Activated gamma-delta T cell treated with Interleukin-2 at 50 U/mL for 16 hours (primary cell): ENCODE measurements at regions not wholly inside any gene's neighbourhood (a gene's known extent, or its start where the extent isn't known, plus 50 kb on each side); places are given as distances from the start of the nearest gene placed in this dataset.

Source experiments
- DNase-seq: peaks from one replicate; pipeline ENCODE4 v3.0.0-alpha.2; 2020

- no peak for DNase-seq
Observed at GRCh38 chr1:9179463-9180110, 50.7 kb upstream of the GPR157 start.

DNA sequence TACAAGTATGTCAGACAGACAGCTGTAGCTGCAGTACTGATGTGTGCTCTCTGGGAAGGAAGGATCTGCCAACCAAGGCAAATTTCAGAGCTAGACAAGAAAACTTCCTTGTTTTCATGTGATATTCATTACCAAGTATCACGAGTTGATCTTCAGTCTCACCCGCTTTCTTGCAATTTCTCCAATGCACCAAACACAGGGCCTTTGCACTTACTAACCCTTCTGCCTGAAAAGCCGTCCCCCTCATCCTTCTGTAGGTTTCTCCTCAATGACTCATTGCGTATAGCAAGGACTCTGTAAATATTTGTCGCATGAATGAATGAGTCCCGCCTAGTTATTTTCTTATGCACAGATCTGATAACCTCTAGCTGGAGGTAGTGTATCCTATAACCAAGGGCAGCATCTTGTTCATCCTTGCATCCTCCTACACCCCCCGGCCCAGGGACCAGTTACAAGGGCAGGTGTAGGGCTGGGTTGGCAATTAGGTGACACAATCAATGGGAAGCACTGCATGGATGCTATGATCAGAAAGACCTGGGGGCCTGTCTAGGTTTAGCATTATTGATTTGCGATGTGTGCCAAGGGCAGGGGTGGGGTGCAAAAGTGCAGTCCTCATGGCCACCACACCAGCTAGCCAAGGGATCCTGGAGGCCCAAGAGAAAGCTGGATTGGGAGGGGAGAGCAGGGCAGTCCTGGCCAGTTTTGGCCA is 51.4 kb upstream of the GPR157 start:
- DNase-seq = no peak

DNA sequence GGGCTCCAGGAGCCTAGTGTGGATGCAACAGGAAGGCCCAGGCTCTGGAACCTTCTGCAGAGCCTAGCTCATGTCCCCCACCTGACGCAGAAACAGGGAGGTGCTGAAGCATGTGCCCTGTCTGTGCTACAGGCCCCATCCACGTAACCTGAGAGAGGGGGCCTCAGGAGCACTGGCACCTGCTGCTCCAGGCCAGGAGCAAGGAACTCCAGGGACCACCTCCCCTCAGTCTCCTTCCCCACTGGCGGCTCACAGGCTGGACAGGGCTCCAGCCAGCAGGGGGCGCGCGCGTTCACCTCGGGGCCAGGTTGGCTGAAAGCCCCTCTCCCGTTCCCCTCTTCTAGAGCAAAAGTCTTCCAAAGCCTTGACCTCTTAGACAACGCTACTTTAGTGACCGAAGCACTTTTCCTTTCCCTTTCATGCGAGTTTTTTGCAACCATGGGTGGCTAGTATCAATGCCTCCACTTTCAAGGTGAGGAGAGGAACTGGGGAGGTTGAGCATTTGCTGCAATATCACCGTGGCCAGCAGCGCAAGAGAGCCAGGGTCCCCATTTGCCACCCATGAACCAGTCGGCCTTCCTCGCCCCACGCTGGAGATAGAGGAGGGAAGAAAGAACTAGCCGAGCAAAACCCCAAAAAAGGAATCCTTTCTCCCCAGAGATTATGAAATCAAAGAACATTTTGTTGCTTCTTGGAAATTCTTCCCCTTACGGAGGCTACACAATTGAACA is 52.4 kb upstream of the GPR157 start:
- peak; percentile 63 for DNase-seq

GRCh38 chr1:9181990-9182783 is 52.4 kb upstream of the H6PD start:
- DNase-seq = no peak

- no peak for DNase-seq
Observed at GRCh38 chr1:9182784-9183257, 51.8 kb upstream of the H6PD start.

- no peak for DNase-seq
Observed at GRCh38 chr1:9183441-9183840, 51.1 kb upstream of the H6PD start.

GRCh38 chr1:9183898-9184297 is 50.7 kb upstream of the H6PD start:
- no peak for DNase-seq

- no peak for DNase-seq
Observed at GRCh38 chr1:9184749-9185148, 49.8 kb upstream of the H6PD start.
